ENCODE measurements at regions not wholly inside any gene's neighbourhood (a gene's known extent, or its start where the extent isn't known, plus 50 kb on each side); places are given as distances from the start of the nearest gene placed in this dataset.

DNA sequence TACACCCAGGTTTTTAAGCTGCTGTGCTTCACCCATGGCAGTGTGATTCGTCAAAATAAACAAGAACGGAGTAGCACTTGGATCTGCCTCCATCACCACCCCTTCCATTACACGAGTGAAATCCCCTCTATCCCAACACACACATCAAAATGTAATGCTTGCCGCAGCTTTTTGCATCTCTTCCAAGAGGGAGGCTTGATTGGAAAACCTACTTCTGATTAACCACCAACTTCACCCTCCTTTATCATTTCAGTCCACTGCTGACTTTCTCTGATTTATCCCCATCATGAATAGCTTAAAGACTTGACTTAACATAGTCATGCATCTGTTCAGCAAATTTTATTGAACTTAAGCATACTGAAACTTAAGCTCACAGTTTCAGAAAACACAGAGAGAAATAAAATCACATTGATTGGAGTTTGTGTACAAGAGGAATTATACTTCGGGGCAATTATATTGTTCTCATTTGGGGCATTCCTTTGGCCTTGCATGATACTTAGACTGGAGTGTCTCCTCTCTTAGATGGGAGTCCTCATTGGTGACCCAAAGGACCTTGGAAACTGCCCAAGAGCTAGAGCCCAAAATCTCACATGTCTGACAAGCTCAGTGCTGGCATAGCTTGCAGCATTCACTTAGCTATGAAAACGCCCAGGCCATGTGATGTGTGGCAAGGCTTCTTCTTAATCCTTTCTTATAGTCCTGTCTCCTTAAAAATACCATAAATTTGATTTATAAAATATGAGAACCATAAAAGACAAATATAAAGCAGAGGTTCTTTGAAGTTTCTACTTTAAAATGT, 124.3 kb upstream of the UMPS start:
- WGBS (ENCODE audit: insufficient coverage), result 100% methylated on average over 2 of the region's 6 CpGs

GRCh38 chr3:124607163-124607562, 123.1 kb upstream of the UMPS start:
- Mint-ChIP-seq H3K9me3 (peaks cover 0 to 2% (median 0%) of the 10 kb centered on the region in 7 donors), H3K36me3 (no peaks in the 10 kb centered on the region), H3K4me1 (no peaks in the 10 kb centered on the region), H3K27ac (no peak overlapping the region), H3K4me3 (no peak overlapping the region), H3K27me3 (ENCODE audit: low read depth in 3 of 3) (peaks cover 0 to 4% (median 1%) of the 10 kb centered on the region in 3 donors)
- H3K4me3 ChIP-seq (replicated peaks in 1 of 3; ENCODE audit: low read depth in 2 of 3, low read length in 3 of 3), result no peak overlapping the region
- no peak overlapping the region for H2AFZ ChIP-seq (ENCODE audit: insufficient read depth, low read depth, low read length, poor library complexity, severe bottlenecking)
- no CpG with 5 or more reads among the region's 1 CpG for WGBS (ENCODE audit: insufficient coverage)
- H3K4me1 ChIP-seq (ENCODE audit: control insufficient read depth in 1 of 2, insufficient read depth in 2 of 2, low read length in 2 of 2), result no peaks in the 10 kb centered on the region
- no peak overlapping the region for H3K9ac ChIP-seq (ENCODE audit: insufficient read depth, low read length, poor library complexity, severe bottlenecking)
- intact Hi-C loops (cut with micrococcal nuclease), result no loop called here
- no peaks in the 10 kb centered on the region for H4K20me1 ChIP-seq (ENCODE audit: insufficient read depth, low read length)
- TF ChIP-seq CTCF (IDR thresholded peaks at IDR 0.05), result no peak
- H3K4me2 ChIP-seq (replicated peaks; ENCODE audit: extremely low read depth, low read length, poor library complexity, severe bottlenecking), result no peak overlapping the region
- no peak for DNase-seq
- H3K79me2 ChIP-seq (ENCODE audit: insufficient read depth, low read length), result no peaks in the 10 kb centered on the region
- peaks cover 2% of the 10 kb centered on the region in 2 donors for H3K27me3 ChIP-seq (ENCODE audit: control insufficient read depth in 2 of 2, insufficient read depth in 2 of 2, low read length in 2 of 2)
- H3K9me3 ChIP-seq (replicated peaks in 1 of 2; ENCODE audit: control insufficient read depth in 1 of 2, insufficient read depth in 1 of 2, low read length in 2 of 2), result no peaks in the 10 kb centered on the region
- H3K36me3 ChIP-seq (replicated peaks in 1 of 2; ENCODE audit: control insufficient read depth in 1 of 2, insufficient read depth in 2 of 2, low read length in 2 of 2), result no peaks in the 10 kb centered on the region
- H3K27ac ChIP-seq (ENCODE audit: low read depth in 1 of 2, low read length in 2 of 2), result no peak overlapping the region

More for the DNA sequence above, 124.3 kb upstream of the UMPS start:
- Histone ChIP-seq H3K27ac (ENCODE audit: low read depth in 1 of 2, low read length in 2 of 2) (no peak overlapping the region), H3K9ac (ENCODE audit: insufficient read depth, low read length, poor library complexity, severe bottlenecking) (no peak overlapping the region), H3K9me3 (replicated peaks in 1 of 2; ENCODE audit: control insufficient read depth in 1 of 2, insufficient read depth in 1 of 2, low read length in 2 of 2) (no peaks in the 10 kb centered on the region), H3K4me1 (ENCODE audit: control insufficient read depth in 1 of 2, insufficient read depth in 2 of 2, low read length in 2 of 2) (no peaks in the 10 kb centered on the region), H3K27me3 (ENCODE audit: control insufficient read depth in 2 of 2, insufficient read depth in 2 of 2, low read length in 2 of 2) (peaks cover 2% of the 10 kb centered on the region in 2 donors), H3K4me2 (replicated peaks; ENCODE audit: extremely low read depth, low read length, poor library complexity, severe bottlenecking) (no peak overlapping the region), H3K36me3 (replicated peaks in 1 of 2; ENCODE audit: control insufficient read depth in 1 of 2, insufficient read depth in 2 of 2, low read length in 2 of 2) (no peaks in the 10 kb centered on the region), H3K79me2 (ENCODE audit: insufficient read depth, low read length) (no peaks in the 10 kb centered on the region), H2AFZ (ENCODE audit: insufficient read depth, low read depth, low read length, poor library complexity, severe bottlenecking) (no peak overlapping the region), H3K4me3 (replicated peaks in 1 of 3; ENCODE audit: low read depth in 2 of 3, low read length in 3 of 3) (no peak overlapping the region), H4K20me1 (ENCODE audit: insufficient read depth, low read length) (no peaks in the 10 kb centered on the region)
- H3K27me3 Mint-ChIP-seq (ENCODE audit: low read depth in 3 of 3), result peaks cover 0 to 4% (median 1%) of the 10 kb centered on the region in 3 donors
- DNase-seq, result no peak
- H3K27ac Mint-ChIP-seq, result no peak overlapping the region
- H3K4me3 Mint-ChIP-seq, result no peak overlapping the region
- no peaks in the 10 kb centered on the region for H3K36me3 Mint-ChIP-seq
- TF ChIP-seq CTCF (IDR thresholded peaks at IDR 0.05), result no peak
- no peaks in the 10 kb centered on the region for H3K9me3 Mint-ChIP-seq
- H3K4me1 Mint-ChIP-seq, result no peaks in the 10 kb centered on the region
- intact Hi-C loops (cut with micrococcal nuclease), result no loop called here

All from CD14-positive monocyte (primary cell).